Erythroblast (primary cell): ENCODE measurements at regions not wholly inside any gene's neighbourhood (a gene's known extent, or its start where the extent isn't known, plus 50 kb on each side); places are given as distances from the start of the nearest gene placed in this dataset.

Experiments used
- GATA1 ChIP-seq: IDR thresholded peaks from 2 replicates; pipeline ENCODE4 v1.6.1; 2011; ENCODE audit warnings: low read depth, mild to moderate bottlenecking, control low read depth, low read length, moderate library complexity
- POLR2A ChIP-seq: IDR thresholded peaks from 2 replicates; pipeline ENCODE4 v1.6.1; 2011; ENCODE audit warnings: mild to moderate bottlenecking, low read length

- TF ChIP-seq POLR2A, result no peak
- TF ChIP-seq GATA1, result no peak
Observed at GRCh38 chr7:153524070-153524601, 528.1 kb upstream of the DPP6 start.
